Ovary (tissue), 3 donors: ENCODE measurements at regions not wholly inside any gene's neighbourhood (a gene's known extent, or its start where the extent isn't known, plus 50 kb on each side); places are given as distances from the start of the nearest gene placed in this dataset.

Experiments used
- POLR2A ChIP-seq: fragments of 450-650 bp; IDR thresholded peaks from one replicate; pipeline ENCODE4 v1.6.1; 2017; ENCODE audit warnings: antibody characterized with exemption, mild to moderate bottlenecking, moderate library complexity
- TF ChIP-seq, protein P1 (sequence below), 3 donors: fragments of 450-650 bp in 2 of 3; fragments of 200-600 bp in 1 of 3; IDR thresholded peaks; one replicate each; pipeline versions ENCODE4 v1.5.1 to v1.8.0; 2016 to 2022; ENCODE audit warnings: antibody characterized with exemption in 3 of 3, mild to moderate bottlenecking in 1 of 3
- donor health status: DM: no; HTN: no; CAD: no.

DNA sequence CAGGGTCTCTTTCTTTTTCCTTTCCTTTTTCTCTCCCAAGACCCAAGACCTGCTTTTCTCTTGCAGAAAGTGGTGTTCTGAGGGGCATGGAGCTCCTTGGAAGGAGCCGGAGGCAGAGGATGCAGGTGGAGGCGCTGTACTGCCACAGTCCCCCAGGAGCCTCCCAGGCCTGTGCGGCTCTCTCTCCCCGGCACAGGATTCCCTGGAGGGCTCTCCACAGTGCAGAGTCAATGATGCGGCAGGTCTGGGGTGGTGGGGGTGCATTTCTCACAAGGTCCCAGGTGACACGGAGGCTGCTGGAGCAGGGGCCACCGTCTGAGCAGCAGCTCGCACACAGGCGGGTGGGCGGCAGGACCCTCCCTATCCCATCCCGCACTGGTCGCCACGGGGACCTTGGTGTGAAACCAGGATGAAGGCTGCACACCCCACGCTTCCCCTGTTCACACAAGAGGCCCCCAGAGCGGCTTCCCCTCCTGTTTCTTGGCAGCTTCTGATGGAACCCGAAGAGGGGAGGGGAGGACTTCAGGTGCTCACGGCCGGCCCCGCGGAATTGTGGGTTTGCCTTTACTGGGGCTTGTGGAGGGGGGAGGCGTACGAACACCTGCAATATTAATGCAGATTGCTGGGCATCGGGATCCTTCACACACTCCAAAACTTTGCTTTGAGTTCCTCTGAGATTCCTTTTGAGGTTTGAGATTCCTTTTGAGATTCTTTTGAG is 186.9 kb downstream of the ENGASE start:
- TF ChIP-seq, protein P1, sequence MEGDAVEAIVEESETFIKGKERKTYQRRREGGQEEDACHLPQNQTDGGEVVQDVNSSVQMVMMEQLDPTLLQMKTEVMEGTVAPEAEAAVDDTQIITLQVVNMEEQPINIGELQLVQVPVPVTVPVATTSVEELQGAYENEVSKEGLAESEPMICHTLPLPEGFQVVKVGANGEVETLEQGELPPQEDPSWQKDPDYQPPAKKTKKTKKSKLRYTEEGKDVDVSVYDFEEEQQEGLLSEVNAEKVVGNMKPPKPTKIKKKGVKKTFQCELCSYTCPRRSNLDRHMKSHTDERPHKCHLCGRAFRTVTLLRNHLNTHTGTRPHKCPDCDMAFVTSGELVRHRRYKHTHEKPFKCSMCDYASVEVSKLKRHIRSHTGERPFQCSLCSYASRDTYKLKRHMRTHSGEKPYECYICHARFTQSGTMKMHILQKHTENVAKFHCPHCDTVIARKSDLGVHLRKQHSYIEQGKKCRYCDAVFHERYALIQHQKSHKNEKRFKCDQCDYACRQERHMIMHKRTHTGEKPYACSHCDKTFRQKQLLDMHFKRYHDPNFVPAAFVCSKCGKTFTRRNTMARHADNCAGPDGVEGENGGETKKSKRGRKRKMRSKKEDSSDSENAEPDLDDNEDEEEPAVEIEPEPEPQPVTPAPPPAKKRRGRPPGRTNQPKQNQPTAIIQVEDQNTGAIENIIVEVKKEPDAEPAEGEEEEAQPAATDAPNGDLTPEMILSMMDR (IDR thresholded peaks at IDR 0.05) = no peak
- no peak for TF ChIP-seq POLR2A
